ENCODE measurements at regions not wholly inside any gene's neighbourhood (a gene's known extent, or its start where the extent isn't known, plus 50 kb on each side); places are given as distances from the start of the nearest gene placed in this dataset.

- H3K4me1 ChIP-seq (ENCODE audit: control insufficient read depth, insufficient read depth, low read length, poor library complexity, severe bottlenecking), result no peaks in the 10 kb centered on the region
- H3K4me3 Mint-ChIP-seq, result no peak overlapping the region
- no peaks in the 10 kb centered on the region for H3K36me3 ChIP-seq (ENCODE audit: control insufficient read depth, insufficient read depth, low read length)
- DNase-seq (no peak), ATAC-seq (ENCODE audit: low read depth in 2 of 2) (no peak)
- no peaks in the 10 kb centered on the region for H3K27me3 Mint-ChIP-seq
- H3K27me3 ChIP-seq (ENCODE audit: control insufficient read depth, insufficient read depth, low read length), result no peaks in the 10 kb centered on the region
- H3K27ac ChIP-seq (ENCODE audit: insufficient read depth, low read length, poor library complexity, severe bottlenecking), result no peak overlapping the region
- no peak overlapping the region for H3K27ac Mint-ChIP-seq
- H3K9me3 ChIP-seq (ENCODE audit: control insufficient read depth in 2 of 2, low read length in 2 of 2), result no peaks in the 10 kb centered on the region
- no peak overlapping the region for H3K4me3 ChIP-seq (ENCODE audit: low read depth, low read length)
- H3K9me3 Mint-ChIP-seq, result peaks cover 3 to 17% (median 5%) of the 10 kb centered on the region in 7 donors
- no peaks in the 10 kb centered on the region for H3K4me1 Mint-ChIP-seq
- no peaks in the 10 kb centered on the region for H3K36me3 Mint-ChIP-seq
Measured at GRCh38 chr13:107669391-107669993, 545.8 kb downstream of the LIG4 start.

- ATAC-seq (ENCODE audit: low read depth in 2 of 2), result no peak
- no peaks in the 10 kb centered on the region for H3K27me3 Mint-ChIP-seq
- H3K4me1 Mint-ChIP-seq, result no peaks in the 10 kb centered on the region
Measured at GRCh38 chr13:107665926-107666458, 549.3 kb downstream of the LIG4 start.

GRCh38 chr13:107650081-107650701 lies 565.1 kb downstream of the LIG4 start:
- ATAC-seq (ENCODE audit: low read depth in 2 of 2), result no peak
- no peak overlapping the region for H3K4me3 ChIP-seq (ENCODE audit: low read depth, low read length)
- no peak overlapping the region for H3K27ac Mint-ChIP-seq
- H3K9me3 ChIP-seq (ENCODE audit: control insufficient read depth in 2 of 2, low read length in 2 of 2), result no peaks in the 10 kb centered on the region
- no peaks in the 10 kb centered on the region for H3K4me1 ChIP-seq (ENCODE audit: control insufficient read depth, insufficient read depth, low read length, poor library complexity, severe bottlenecking)
- no peaks in the 10 kb centered on the region for H3K27me3 Mint-ChIP-seq
- peaks cover 0 to 9% (median 5%) of the 10 kb centered on the region in 7 donors for H3K9me3 Mint-ChIP-seq
- no peak overlapping the region for H3K4me3 Mint-ChIP-seq
- H3K4me1 Mint-ChIP-seq, result no peaks in the 10 kb centered on the region
- no peaks in the 10 kb centered on the region for H3K36me3 Mint-ChIP-seq
- DNase-seq, result peak in 1 of 3 donors; percentile 23
- H3K36me3 ChIP-seq (ENCODE audit: control insufficient read depth, insufficient read depth, low read length), result no peaks in the 10 kb centered on the region
- H3K27me3 ChIP-seq (ENCODE audit: control insufficient read depth, insufficient read depth, low read length), result no peaks in the 10 kb centered on the region
- H3K27ac ChIP-seq (ENCODE audit: insufficient read depth, low read length, poor library complexity, severe bottlenecking), result no peak overlapping the region

More at GRCh38 chr13:107665926-107666458, 549.3 kb downstream of the LIG4 start:
- H3K9me3 Mint-ChIP-seq, result peaks cover 5 to 25% (median 10%) of the 10 kb centered on the region in 7 donors
- Histone ChIP-seq H3K27ac (ENCODE audit: insufficient read depth, low read length, poor library complexity, severe bottlenecking) (no peak overlapping the region), H3K36me3 (ENCODE audit: control insufficient read depth, insufficient read depth, low read length) (no peaks in the 10 kb centered on the region), H3K4me3 (ENCODE audit: low read depth, low read length) (no peak overlapping the region), H3K9me3 (ENCODE audit: control insufficient read depth in 2 of 2, low read length in 2 of 2) (no peaks in the 10 kb centered on the region), H3K4me1 (ENCODE audit: control insufficient read depth, insufficient read depth, low read length, poor library complexity, severe bottlenecking) (no peaks in the 10 kb centered on the region), H3K27me3 (ENCODE audit: control insufficient read depth, insufficient read depth, low read length) (no peaks in the 10 kb centered on the region)
- no peak overlapping the region for H3K27ac Mint-ChIP-seq
- DNase-seq, result no peak
- no peak overlapping the region for H3K4me3 Mint-ChIP-seq
- no peaks in the 10 kb centered on the region for H3K36me3 Mint-ChIP-seq

GRCh38 chr13:107649079-107649478 lies 566.3 kb downstream of the LIG4 start:
- no peak overlapping the region for H3K27ac ChIP-seq (ENCODE audit: insufficient read depth, low read length, poor library complexity, severe bottlenecking)
- no peaks in the 10 kb centered on the region for H3K4me1 Mint-ChIP-seq

GRCh38 chr13:107644136-107644535 lies 571.2 kb downstream of the LIG4 start:
- Histone ChIP-seq H3K4me1 (ENCODE audit: control insufficient read depth, insufficient read depth, low read length, poor library complexity, severe bottlenecking) (no peaks in the 10 kb centered on the region), H3K27me3 (ENCODE audit: control insufficient read depth, insufficient read depth, low read length) (no peaks in the 10 kb centered on the region), H3K27ac (ENCODE audit: insufficient read depth, low read length, poor library complexity, severe bottlenecking) (no peak overlapping the region), H3K9me3 (ENCODE audit: control insufficient read depth in 2 of 2, low read length in 2 of 2) (no peaks in the 10 kb centered on the region), H3K4me3 (ENCODE audit: low read depth, low read length) (no peak overlapping the region), H3K36me3 (ENCODE audit: control insufficient read depth, insufficient read depth, low read length) (no peaks in the 10 kb centered on the region)
- ATAC-seq (ENCODE audit: low read depth in 2 of 2) (no peak), DNase-seq (no peak)
- no peaks in the 10 kb centered on the region for H3K4me1 Mint-ChIP-seq
- H3K4me3 Mint-ChIP-seq, result no peak overlapping the region
- no peaks in the 10 kb centered on the region for H3K27me3 Mint-ChIP-seq
- peaks cover 0 to 8% (median 4%) of the 10 kb centered on the region in 7 donors for H3K9me3 Mint-ChIP-seq
- no peaks in the 10 kb centered on the region for H3K36me3 Mint-ChIP-seq
- no peak overlapping the region for H3K27ac Mint-ChIP-seq

More at GRCh38 chr13:107649079-107649478, 566.3 kb downstream of the LIG4 start:
- Mint-ChIP-seq H3K36me3 (no peaks in the 10 kb centered on the region), H3K9me3 (peaks cover 0 to 7% (median 3%) of the 10 kb centered on the region in 7 donors), H3K4me3 (no peak overlapping the region), H3K27ac (no peak overlapping the region), H3K27me3 (no peaks in the 10 kb centered on the region)
- no peaks in the 10 kb centered on the region for H3K9me3 ChIP-seq (ENCODE audit: control insufficient read depth in 2 of 2, low read length in 2 of 2)
- no peaks in the 10 kb centered on the region for H3K27me3 ChIP-seq (ENCODE audit: control insufficient read depth, insufficient read depth, low read length)
- H3K4me3 ChIP-seq (ENCODE audit: low read depth, low read length), result no peak overlapping the region
- no peaks in the 10 kb centered on the region for H3K4me1 ChIP-seq (ENCODE audit: control insufficient read depth, insufficient read depth, low read length, poor library complexity, severe bottlenecking)
- no peaks in the 10 kb centered on the region for H3K36me3 ChIP-seq (ENCODE audit: control insufficient read depth, insufficient read depth, low read length)
- DNase-seq (no peak), ATAC-seq (ENCODE audit: low read depth in 2 of 2) (no peak)

GRCh38 chr13:107643615-107644014 lies 571.7 kb downstream of the LIG4 start:
- H3K27ac Mint-ChIP-seq, result no peak overlapping the region
- H3K27me3 Mint-ChIP-seq, result no peaks in the 10 kb centered on the region
- no peak overlapping the region for H3K27ac ChIP-seq (ENCODE audit: insufficient read depth, low read length, poor library complexity, severe bottlenecking)
- H3K4me1 Mint-ChIP-seq, result no peaks in the 10 kb centered on the region
- peaks cover 0 to 8% (median 5%) of the 10 kb centered on the region in 7 donors for H3K9me3 Mint-ChIP-seq
- no peak for ATAC-seq (ENCODE audit: low read depth in 2 of 2)
- DNase-seq, result no peak
- H3K27me3 ChIP-seq (ENCODE audit: control insufficient read depth, insufficient read depth, low read length), result no peaks in the 10 kb centered on the region
- no peaks in the 10 kb centered on the region for H3K9me3 ChIP-seq (ENCODE audit: control insufficient read depth in 2 of 2, low read length in 2 of 2)
- H3K4me1 ChIP-seq (ENCODE audit: control insufficient read depth, insufficient read depth, low read length, poor library complexity, severe bottlenecking), result no peaks in the 10 kb centered on the region
- H3K36me3 Mint-ChIP-seq, result no peaks in the 10 kb centered on the region
- H3K36me3 ChIP-seq (ENCODE audit: control insufficient read depth, insufficient read depth, low read length), result no peaks in the 10 kb centered on the region
- H3K4me3 Mint-ChIP-seq, result no peak overlapping the region
- H3K4me3 ChIP-seq (ENCODE audit: low read depth, low read length), result no peak overlapping the region

- no peaks in the 10 kb centered on the region for H3K27me3 Mint-ChIP-seq
- Histone ChIP-seq H3K9me3 (ENCODE audit: control insufficient read depth in 2 of 2, low read length in 2 of 2) (no peaks in the 10 kb centered on the region), H3K4me1 (ENCODE audit: control insufficient read depth, insufficient read depth, low read length, poor library complexity, severe bottlenecking) (no peaks in the 10 kb centered on the region), H3K36me3 (ENCODE audit: control insufficient read depth, insufficient read depth, low read length) (no peaks in the 10 kb centered on the region), H3K27me3 (ENCODE audit: control insufficient read depth, insufficient read depth, low read length) (no peaks in the 10 kb centered on the region), H3K4me3 (ENCODE audit: low read depth, low read length) (no peak overlapping the region), H3K27ac (ENCODE audit: insufficient read depth, low read length, poor library complexity, severe bottlenecking) (no peak overlapping the region)
- H3K4me1 Mint-ChIP-seq, result no peaks in the 10 kb centered on the region
- no peaks in the 10 kb centered on the region for H3K36me3 Mint-ChIP-seq
- H3K4me3 Mint-ChIP-seq, result no peak overlapping the region
- ATAC-seq (ENCODE audit: low read depth in 2 of 2), result no peak
- peak overlapping the region in 1 of 3 donors; percentile 32 for H3K27ac Mint-ChIP-seq
- DNase-seq, result no peak
- H3K9me3 Mint-ChIP-seq, result peaks cover 0 to 10% (median 4%) of the 10 kb centered on the region in 7 donors
Measured at GRCh38 chr13:107642831-107643230, 572.5 kb downstream of the LIG4 start.

- peaks cover 0 to 10% (median 4%) of the 10 kb centered on the region in 7 donors for H3K9me3 Mint-ChIP-seq
- H3K27me3 ChIP-seq (ENCODE audit: control insufficient read depth, insufficient read depth, low read length), result no peaks in the 10 kb centered on the region
- H3K4me3 ChIP-seq (ENCODE audit: low read depth, low read length), result no peak overlapping the region
- peaks cover 0 to 4% of the 10 kb centered on the region in 2 experiments for H3K9me3 ChIP-seq (ENCODE audit: control insufficient read depth in 2 of 2, low read length in 2 of 2)
- no peaks in the 10 kb centered on the region for H3K4me1 Mint-ChIP-seq
- no peak overlapping the region for H3K27ac ChIP-seq (ENCODE audit: insufficient read depth, low read length, poor library complexity, severe bottlenecking)
- H3K4me1 ChIP-seq (ENCODE audit: control insufficient read depth, insufficient read depth, low read length, poor library complexity, severe bottlenecking), result no peaks in the 10 kb centered on the region
- ATAC-seq (ENCODE audit: low read depth in 2 of 2), result no peak
- no peak for DNase-seq
- no peaks in the 10 kb centered on the region for H3K27me3 Mint-ChIP-seq
- H3K27ac Mint-ChIP-seq, result no peak overlapping the region
- H3K36me3 ChIP-seq (ENCODE audit: control insufficient read depth, insufficient read depth, low read length), result no peaks in the 10 kb centered on the region
- no peaks in the 10 kb centered on the region for H3K36me3 Mint-ChIP-seq
- no peak overlapping the region for H3K4me3 Mint-ChIP-seq
Measured at GRCh38 chr13:107641574-107641973, 573.8 kb downstream of the LIG4 start.

Data from CD4-positive, CD25-positive, alpha-beta regulatory T cell (primary cell).